ENCODE measurements at regions not wholly inside any gene's neighbourhood (a gene's known extent, or its start where the extent isn't known, plus 50 kb on each side); places are given as distances from the start of the nearest gene placed in this dataset.

DNA sequence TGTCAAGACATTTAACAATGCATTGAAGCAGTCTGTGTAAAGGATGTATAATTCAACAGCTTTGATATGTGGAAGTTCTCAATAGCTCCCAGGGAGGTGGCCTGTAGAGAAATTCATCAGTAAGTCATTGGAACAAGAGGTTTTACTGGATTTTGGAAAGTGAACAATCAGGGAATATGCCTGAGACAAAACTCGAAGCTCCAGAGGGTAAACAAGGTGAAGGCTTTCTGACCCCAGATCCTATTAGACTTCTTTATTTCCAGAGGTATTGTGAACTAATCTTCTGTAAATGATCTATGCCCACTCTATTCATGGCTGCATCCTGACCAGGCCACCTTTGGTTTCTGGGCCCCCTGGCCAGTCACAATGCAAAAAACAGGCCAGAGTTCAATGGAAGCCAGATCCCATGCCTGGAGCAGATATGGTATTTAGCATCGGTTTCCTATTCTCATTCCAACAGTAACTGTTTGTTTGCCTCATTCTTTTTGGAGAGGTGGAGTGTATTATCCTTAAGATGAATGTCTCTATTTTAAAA, 177.3 kb downstream of the SATB1 start:
- TF ChIP-seq, protein P1, sequence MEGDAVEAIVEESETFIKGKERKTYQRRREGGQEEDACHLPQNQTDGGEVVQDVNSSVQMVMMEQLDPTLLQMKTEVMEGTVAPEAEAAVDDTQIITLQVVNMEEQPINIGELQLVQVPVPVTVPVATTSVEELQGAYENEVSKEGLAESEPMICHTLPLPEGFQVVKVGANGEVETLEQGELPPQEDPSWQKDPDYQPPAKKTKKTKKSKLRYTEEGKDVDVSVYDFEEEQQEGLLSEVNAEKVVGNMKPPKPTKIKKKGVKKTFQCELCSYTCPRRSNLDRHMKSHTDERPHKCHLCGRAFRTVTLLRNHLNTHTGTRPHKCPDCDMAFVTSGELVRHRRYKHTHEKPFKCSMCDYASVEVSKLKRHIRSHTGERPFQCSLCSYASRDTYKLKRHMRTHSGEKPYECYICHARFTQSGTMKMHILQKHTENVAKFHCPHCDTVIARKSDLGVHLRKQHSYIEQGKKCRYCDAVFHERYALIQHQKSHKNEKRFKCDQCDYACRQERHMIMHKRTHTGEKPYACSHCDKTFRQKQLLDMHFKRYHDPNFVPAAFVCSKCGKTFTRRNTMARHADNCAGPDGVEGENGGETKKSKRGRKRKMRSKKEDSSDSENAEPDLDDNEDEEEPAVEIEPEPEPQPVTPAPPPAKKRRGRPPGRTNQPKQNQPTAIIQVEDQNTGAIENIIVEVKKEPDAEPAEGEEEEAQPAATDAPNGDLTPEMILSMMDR (IDR thresholded peaks at IDR 0.05 in 4 of 5, conservative IDR thresholded peaks at IDR 0.05 in 1 of 5) = no peak
- TF ChIP-seq POLR2A (IDR thresholded peaks at IDR 0.05) = no peak
